ENCODE measurements at regions not wholly inside any gene's neighbourhood (a gene's known extent, or its start where the extent isn't known, plus 50 kb on each side); places are given as distances from the start of the nearest gene placed in this dataset.
"Not testable (repeated sequence)": the region's sequence is repeated elsewhere in the genome, so short reads cannot be mapped to it uniquely, and the experiment has no call there.

DNA sequence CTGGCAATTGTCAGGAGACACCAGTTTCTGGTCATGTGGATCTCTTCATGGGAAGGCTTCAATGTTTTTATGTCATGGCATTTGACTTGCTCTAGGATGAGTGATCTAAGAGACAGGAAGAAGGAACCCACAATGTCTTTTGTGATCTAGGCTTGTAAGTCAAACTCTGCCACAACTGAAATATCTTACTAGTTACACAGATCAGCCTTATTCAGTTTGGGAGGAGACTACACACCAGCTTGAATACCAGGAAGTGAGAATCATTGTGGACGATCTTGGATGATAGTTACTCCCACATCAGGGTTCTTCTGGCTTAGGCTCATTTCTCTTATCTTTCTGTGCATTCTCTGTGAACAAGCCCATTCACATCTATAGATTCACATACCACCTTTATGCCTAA lies 236.2 kb upstream of the FBXO33 start:
- Histone ChIP-seq H3K36me3 (no peaks in the 10 kb centered on the region), H3K4me1 (no peaks in the 10 kb centered on the region), H3K27ac (no peak overlapping the region), H3K4me3 (no peak overlapping the region), H3K9me3 (no peaks in the 10 kb centered on the region), H3K27me3 (no peaks in the 10 kb centered on the region)
- no peak for TF ChIP-seq POLR2A (IDR thresholded peaks at IDR 0.05)
- TF ChIP-seq EP300 (IDR thresholded peaks at IDR 0.05): no peak
- DNase-seq (ENCODE audit: low spot score in 2 of 2): no peak
- 54 to 85% methylated on average over 1 of the region's 1 CpG for WGBS, 2 donors

DNA sequence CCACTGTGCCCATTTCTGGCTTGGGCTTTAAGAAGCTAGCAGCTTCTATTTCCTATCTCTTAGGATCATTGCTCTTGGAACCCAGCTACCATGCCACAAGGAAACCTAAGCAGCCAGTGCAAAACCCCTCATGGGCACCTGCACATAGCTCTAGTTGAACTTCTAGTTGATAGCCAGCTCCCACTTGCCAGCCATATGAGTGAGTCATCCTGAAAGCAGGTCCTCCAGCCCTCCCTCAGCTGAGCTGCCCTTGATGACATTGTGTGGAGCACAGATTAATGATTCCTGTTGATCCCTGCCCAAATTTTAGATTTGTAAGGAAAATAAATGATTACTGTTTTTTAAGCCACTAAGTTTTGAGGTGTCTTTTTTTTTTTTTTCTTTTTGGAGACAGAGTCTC lies 234.2 kb upstream of the FBXO33 start:
- no peak for DNase-seq (ENCODE audit: low spot score in 2 of 2)
- Histone ChIP-seq H3K27ac (no peak overlapping the region), H3K27me3 (no peaks in the 10 kb centered on the region), H3K4me3 (no peak overlapping the region), H3K9me3 (peaks cover 0 to 11% (median 0%) of the 10 kb centered on the region in 4 donors), H3K36me3 (no peaks in the 10 kb centered on the region), H3K4me1 (no peaks in the 10 kb centered on the region)
- TF ChIP-seq POLR2A (IDR thresholded peaks at IDR 0.05): no peak
- TF ChIP-seq, protein P1, sequence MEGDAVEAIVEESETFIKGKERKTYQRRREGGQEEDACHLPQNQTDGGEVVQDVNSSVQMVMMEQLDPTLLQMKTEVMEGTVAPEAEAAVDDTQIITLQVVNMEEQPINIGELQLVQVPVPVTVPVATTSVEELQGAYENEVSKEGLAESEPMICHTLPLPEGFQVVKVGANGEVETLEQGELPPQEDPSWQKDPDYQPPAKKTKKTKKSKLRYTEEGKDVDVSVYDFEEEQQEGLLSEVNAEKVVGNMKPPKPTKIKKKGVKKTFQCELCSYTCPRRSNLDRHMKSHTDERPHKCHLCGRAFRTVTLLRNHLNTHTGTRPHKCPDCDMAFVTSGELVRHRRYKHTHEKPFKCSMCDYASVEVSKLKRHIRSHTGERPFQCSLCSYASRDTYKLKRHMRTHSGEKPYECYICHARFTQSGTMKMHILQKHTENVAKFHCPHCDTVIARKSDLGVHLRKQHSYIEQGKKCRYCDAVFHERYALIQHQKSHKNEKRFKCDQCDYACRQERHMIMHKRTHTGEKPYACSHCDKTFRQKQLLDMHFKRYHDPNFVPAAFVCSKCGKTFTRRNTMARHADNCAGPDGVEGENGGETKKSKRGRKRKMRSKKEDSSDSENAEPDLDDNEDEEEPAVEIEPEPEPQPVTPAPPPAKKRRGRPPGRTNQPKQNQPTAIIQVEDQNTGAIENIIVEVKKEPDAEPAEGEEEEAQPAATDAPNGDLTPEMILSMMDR (IDR thresholded peaks at IDR 0.05): no peak
- no peak for TF ChIP-seq EP300 (IDR thresholded peaks at IDR 0.05)

DNA sequence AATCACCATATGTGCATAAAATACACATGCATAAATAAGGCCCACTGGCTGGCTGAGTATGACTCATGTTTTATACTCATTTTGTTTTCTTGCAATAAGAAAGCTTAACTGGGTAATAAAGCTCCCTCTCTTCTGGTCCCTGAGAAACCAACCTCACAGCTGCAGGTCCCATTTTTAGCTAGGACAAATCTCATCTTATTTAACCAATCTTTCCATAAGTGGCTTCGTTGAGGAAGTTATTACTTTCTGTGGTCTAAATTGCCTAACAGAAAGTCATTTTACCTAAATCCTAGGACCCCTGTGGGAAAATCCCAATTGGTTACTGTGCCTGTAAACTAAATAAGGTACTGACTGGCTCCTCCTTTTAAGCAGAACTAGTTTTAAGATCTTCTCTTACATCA lies 232.8 kb upstream of the FBXO33 start:
- DNase-seq (ENCODE audit: low spot score in 2 of 2): no peak
- TF ChIP-seq, protein P1 (IDR thresholded peaks at IDR 0.05): no peak
- TF ChIP-seq POLR2A (IDR thresholded peaks at IDR 0.05) (no peak), EP300 (IDR thresholded peaks at IDR 0.05) (no peak)
- Histone ChIP-seq H3K4me3 (no peak overlapping the region), H3K27me3 (no peaks in the 10 kb centered on the region), H3K4me1 (no peaks in the 10 kb centered on the region), H3K27ac (no peak overlapping the region), H3K36me3 (no peaks in the 10 kb centered on the region), H3K9me3 (peaks cover 0 to 11% (median 0%) of the 10 kb centered on the region in 4 donors)
- WGBS, 2 donors: 55 to 61% methylated on average over 1 of the region's 1 CpG

DNA sequence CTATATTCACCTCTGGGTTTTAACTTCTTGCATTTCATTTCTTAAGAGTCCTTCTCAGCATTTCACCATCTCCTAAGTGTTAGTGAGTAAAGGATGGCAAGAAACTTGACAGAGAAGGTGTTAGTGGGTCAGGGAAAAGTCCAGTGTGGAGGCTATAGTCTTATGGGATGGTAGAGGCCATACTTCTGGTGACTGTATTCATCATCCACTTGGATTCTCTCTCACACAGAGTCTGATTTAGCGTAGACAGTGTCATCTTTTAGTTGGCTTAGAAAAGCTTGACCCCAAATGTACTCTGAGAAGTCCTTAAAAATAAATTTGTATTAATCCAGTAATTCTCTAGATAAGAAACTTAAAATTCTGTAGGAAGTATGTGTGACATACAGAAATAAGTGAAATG lies 232.4 kb upstream of the FBXO33 start:
- TF ChIP-seq POLR2A (IDR thresholded peaks at IDR 0.05) (no peak), EP300 (IDR thresholded peaks at IDR 0.05) (no peak)
- TF ChIP-seq, protein P1 (IDR thresholded peaks at IDR 0.05): no peak
- H3K36me3 ChIP-seq: no peaks in the 10 kb centered on the region
- no peak for DNase-seq (ENCODE audit: low spot score in 2 of 2)
- peaks cover 0 to 11% (median 0%) of the 10 kb centered on the region in 4 donors for H3K9me3 ChIP-seq
- no peaks in the 10 kb centered on the region for H3K4me1 ChIP-seq
- no peak overlapping the region for H3K4me3 ChIP-seq
- no peaks in the 10 kb centered on the region for H3K27me3 ChIP-seq
- WGBS, 2 donors: 81 to 83% methylated on average over 1 of the region's 1 CpG
- no peak overlapping the region for H3K27ac ChIP-seq

DNA sequence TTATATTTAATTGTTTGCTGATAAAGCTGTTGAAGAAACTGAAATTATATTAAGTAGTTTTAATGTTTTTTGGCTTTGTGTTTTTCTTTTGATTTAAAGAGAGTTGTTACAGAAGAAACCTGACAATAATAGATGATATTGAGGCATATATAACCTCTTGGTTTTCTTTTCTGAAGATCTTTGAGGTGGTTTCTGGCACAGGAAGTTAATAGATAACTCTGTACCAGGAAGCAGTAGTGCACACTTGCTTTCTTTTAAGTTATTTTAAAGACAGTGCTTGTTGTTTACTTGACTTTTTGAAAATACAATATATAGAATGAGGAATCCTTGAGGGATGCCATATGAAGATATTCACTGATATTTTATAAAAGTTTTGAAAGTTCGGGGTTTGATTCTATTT lies 209.0 kb upstream of the FBXO33 start:
- Histone ChIP-seq H3K36me3 (no peaks in the 10 kb centered on the region), H3K4me3 (no peak overlapping the region), H3K27me3 (no peaks in the 10 kb centered on the region), H3K4me1 (no peaks in the 10 kb centered on the region), H3K27ac (no peak overlapping the region), H3K9me3 (peaks cover 0 to 8% (median 0%) of the 10 kb centered on the region in 4 donors)
- no peak for TF ChIP-seq POLR2A (IDR thresholded peaks at IDR 0.05)
- DNase-seq (ENCODE audit: low spot score in 2 of 2): no peak
- 86 to 96% methylated on average over 1 of the region's 1 CpG for WGBS, 2 donors

DNA sequence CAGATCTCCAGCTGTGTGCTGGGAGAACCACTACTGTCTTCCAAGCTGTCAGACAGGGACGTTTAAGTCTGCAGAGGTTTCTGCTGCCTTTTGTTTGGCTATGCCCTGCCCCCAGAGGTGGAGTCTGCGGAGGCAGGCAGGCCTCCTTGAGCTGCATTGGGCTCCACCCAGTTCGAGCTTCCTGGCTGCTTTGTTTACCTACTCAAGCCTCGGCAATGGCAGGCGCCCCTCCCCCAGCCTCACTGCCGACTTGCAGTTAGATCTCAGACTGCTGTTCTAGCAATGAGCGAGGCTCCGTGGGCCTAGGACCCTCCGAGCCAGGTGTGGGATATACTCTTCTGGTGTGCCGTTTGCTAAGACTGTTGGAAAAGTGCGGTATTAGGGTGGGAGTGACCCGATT lies 206.8 kb upstream of the FBXO33 start:
- H3K36me3 ChIP-seq; H3K4me1 ChIP-seq; H3K4me3 ChIP-seq; DNase-seq (ENCODE audit: low spot score in 2 of 2); H3K27me3 ChIP-seq; H3K27ac ChIP-seq: not testable (repeated sequence)
- WGBS, 2 donors: 68 to 71% methylated on average over 11 to 12 of the region's 12 CpGs
- H3K9me3 ChIP-seq: peaks cover 0 to 11% (median 0%) of the 10 kb centered on the region in 4 donors

DNA sequence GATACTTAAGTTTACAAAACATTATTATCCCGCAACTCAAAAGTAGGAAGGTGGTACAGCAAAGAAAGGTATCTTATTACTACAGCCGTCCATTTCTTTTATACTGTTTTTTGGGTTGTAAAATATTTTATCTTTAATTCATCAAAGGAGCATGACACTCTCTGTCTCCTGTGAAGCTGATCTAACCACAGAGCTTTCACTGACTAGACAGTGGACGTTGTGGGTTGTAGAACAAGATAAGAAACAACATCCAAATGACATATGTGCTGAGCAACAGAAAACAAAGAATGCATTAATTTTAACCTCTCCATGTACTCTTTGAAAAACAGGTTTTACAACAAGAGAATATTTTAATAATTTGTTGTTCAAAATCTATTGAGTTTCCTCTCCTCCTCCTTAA lies 195.9 kb upstream of the FBXO33 start:
- peaks cover 0 to 4% (median 0%) of the 10 kb centered on the region in 4 donors for H3K9me3 ChIP-seq
- DNase-seq (ENCODE audit: low spot score in 2 of 2): no peak
- 32 to 56% methylated on average over 3 of the region's 3 CpGs for WGBS, 2 donors
- no peak overlapping the region for H3K27ac ChIP-seq
- H3K27me3 ChIP-seq: no peaks in the 10 kb centered on the region
- TF ChIP-seq POLR2A (IDR thresholded peaks at IDR 0.05) (no peak), EP300 (IDR thresholded peaks at IDR 0.05) (no peak)
- TF ChIP-seq, protein P1 (IDR thresholded peaks at IDR 0.05): no peak
- H3K4me3 ChIP-seq: no peak overlapping the region
- H3K36me3 ChIP-seq: no peaks in the 10 kb centered on the region
- no peaks in the 10 kb centered on the region for H3K4me1 ChIP-seq
